ENCODE measurements at regions not wholly inside any gene's neighbourhood (a gene's known extent, or its start where the extent isn't known, plus 50 kb on each side); places are given as distances from the start of the nearest gene placed in this dataset.

DNA sequence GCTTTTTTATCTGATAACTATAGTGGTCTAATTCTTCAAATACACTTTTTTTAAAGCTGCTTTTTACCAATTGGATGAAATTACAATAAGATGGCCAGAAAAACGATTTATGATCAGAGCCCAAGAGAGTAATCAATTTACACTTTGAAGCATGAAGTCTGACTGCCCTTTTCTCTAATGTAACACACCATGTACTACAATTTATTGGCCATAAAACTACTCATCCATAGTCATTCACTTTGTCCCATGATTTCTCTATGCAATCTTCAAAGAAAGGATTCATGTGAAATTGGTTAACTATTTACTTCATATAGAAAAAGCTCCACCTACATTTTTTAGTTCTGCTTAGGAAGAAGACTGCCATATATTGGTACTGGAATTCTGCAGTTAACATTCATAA lies 73.6 kb upstream of the CAST start:
- DNase-seq (ENCODE audit: low read depth, low spot score): no peak

- DNase-seq (ENCODE audit: low read depth, low spot score): no peak
Measured at GRCh38 chr5:96590796-96591195, 71.4 kb upstream of the CAST start.

DNA sequence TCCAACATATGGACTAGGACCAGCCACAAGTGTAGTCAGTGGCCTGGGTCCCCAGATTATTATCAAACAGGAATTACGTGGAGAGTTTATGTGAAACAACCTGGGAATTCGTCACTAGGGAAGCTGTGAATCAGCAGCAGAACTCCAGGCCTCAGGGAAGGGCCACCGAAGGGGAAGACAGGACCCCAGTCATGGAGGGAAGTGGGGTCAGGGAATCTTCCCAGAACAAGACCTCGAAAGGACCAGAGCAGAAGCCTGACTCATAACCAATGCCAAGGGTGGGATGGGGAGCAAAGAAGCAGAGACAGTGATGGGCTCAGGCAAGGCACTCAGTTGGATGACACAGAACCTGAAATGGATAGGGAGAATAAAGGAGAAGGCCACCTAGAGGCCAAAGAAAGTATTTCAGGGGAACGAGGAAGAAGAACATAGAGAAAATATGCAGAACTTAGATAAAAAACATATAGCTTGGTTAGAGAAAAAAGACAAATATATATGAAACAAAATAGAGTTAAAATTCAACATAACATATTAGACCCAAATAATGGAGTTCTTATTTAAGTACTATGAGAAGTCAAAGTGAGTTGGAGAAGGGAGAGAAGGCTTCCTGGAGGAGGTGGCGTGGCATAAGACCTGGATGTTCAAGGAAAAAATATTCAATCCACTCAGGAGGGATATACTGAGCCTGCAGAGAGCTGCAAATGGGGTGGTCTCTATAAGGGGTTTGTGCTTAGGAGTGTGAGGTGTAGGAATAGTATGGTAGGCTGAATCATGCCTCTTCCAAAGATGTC lies 66.7 kb upstream of the CAST start:
- DNase-seq (ENCODE audit: low read depth, low spot score): no peak

GRCh38 chr5:96597438-96598020 lies 64.6 kb upstream of the CAST start:
- no peak for DNase-seq (ENCODE audit: low read depth, low spot score)

DNA sequence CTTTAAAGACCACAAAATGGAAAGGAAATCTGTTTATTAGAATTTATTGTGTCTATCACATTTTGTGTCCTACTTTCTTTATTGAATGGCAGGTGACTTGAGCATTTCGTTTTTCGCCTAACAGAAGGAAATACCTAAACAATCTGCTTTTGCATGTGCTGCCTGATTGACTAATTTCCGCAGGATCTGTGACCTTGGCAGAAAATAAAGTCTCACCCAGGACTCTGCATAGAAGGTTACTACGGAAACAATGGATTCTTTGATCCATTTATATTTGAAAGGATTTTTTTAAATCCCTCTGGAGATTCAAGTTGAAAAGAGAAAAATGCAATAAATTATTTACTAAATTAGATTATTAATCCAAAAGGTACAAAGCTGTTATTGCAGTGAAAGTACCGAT lies 61.0 kb upstream of the CAST start:
- no peak for DNase-seq (ENCODE audit: low read depth, low spot score)

GRCh38 chr5:96601715-96602244 lies 60.4 kb upstream of the CAST start:
- peak; percentile 27 for DNase-seq (ENCODE audit: low read depth, low spot score)

DNA sequence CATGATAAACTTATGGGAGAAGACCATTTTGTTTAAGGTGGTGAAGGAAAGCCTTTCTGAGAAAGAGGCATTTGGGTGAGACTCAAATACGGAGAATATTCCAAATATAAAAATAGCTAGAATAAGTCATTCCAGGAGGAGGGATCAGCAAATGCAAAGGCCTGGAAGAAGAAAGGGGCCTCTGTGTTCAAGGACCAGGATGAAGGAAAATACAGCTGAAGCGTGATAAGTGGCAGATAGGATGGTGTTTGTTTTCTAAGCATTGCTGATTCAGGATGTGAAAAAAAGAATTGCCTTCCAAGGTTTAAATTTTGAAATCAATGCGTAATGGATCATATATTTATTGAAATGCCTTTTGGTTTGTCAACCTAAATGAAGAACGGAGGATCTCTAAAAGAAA lies 59.4 kb upstream of the CAST start:
- no peak for DNase-seq (ENCODE audit: low read depth, low spot score)

DNA sequence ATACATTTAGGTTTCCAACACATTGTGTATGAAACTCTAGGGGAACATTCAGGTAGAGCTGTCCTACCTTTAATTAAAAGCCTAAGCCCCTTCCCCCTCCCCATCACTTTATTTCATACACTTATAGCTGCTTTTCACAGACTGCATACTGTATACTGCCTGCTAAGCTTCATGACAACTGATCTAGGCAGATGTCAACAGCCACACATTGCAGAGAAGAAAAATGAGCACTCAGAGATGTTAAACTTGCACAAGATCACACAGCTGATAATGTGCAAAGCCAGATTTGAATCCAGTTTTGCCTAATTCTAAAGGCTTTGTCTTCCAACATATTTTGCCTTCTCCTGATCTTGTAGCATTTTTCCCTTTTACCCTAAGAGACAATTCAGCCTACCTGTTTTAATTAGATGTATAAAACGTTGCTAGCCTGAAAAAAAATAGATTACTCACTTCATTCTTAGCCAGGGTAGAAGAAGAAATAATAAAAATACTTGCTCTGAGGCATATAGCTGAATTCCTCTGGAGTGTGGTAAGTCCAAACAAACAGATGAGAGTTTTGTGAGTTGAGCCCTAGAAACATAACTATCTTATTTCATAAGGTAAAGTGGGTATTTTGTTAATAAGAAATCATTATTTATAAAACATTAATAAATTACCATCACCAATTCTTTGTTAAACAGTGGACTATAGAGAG lies 56.9 kb upstream of the CAST start:
- no peak for DNase-seq (ENCODE audit: low read depth, low spot score)

- no peak for DNase-seq (ENCODE audit: low read depth, low spot score)
Measured at GRCh38 chr5:96609369-96609768, 52.8 kb upstream of the CAST start.

GRCh38 chr5:96610747-96611146 lies 51.4 kb upstream of the CAST start:
- no peak for DNase-seq (ENCODE audit: low read depth, low spot score)

DNA sequence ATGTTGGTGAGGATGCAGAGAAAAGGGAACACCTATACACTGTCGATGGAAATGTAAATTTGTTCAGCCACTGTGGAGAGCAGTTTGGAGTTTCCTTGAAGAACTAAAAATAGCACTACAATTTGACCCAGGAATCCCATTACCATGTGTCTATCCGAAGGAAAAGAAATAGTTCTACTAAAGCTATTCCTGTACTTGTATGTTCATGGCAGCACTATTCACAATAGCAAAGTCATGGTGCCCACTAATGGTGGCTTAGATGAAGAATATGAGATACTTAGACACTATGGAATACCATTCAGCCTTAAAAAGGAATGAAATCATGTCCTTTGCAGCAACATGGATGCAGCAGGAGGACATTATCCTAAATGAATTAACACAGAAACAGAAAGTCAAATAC lies 50.2 kb upstream of the CAST start:
- DNase-seq (ENCODE audit: low read depth, low spot score): no peak

All from activated naive CD8-positive, alpha-beta T cell treated with anti-CD3 and anti-CD28 coated beads, Interleukin-2, amount 50 U/mL, for 16 hours (primary cell).